ENCODE measurements at regions not wholly inside any gene's neighbourhood (a gene's known extent, or its start where the extent isn't known, plus 50 kb on each side); places are given as distances from the start of the nearest gene placed in this dataset.
"Not testable (repeated sequence)": the region's sequence is repeated elsewhere in the genome, so short reads cannot be mapped to it uniquely, and the experiment has no call there.

DNA sequence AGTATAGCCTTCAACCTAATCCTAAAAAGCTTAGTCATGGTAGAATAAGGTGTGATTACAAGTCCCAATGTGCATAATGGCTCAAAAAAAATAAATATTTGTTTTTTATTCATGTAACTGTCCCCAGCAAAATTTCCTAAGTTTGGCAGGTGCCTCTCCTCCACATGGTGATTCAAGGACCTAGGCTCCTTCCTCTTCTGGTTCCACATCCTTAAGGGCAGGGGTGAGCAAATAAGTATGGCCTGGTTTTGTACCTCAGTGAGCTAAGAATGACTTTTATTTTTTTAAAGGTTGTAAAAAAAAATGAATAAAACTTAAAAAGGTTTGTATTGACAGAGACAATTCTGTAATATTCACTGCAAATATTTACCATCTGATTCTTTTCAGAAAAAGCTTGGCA is 343.5 kb upstream of the UBE2E2 start:
- TF ChIP-seq, protein P1, sequence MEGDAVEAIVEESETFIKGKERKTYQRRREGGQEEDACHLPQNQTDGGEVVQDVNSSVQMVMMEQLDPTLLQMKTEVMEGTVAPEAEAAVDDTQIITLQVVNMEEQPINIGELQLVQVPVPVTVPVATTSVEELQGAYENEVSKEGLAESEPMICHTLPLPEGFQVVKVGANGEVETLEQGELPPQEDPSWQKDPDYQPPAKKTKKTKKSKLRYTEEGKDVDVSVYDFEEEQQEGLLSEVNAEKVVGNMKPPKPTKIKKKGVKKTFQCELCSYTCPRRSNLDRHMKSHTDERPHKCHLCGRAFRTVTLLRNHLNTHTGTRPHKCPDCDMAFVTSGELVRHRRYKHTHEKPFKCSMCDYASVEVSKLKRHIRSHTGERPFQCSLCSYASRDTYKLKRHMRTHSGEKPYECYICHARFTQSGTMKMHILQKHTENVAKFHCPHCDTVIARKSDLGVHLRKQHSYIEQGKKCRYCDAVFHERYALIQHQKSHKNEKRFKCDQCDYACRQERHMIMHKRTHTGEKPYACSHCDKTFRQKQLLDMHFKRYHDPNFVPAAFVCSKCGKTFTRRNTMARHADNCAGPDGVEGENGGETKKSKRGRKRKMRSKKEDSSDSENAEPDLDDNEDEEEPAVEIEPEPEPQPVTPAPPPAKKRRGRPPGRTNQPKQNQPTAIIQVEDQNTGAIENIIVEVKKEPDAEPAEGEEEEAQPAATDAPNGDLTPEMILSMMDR (IDR thresholded peaks at IDR 0.05) = no peak
- Histone ChIP-seq H3K27ac (no peak overlapping the region), H3K27me3 (no peaks in the 10 kb centered on the region), H3K4me3 (no peak overlapping the region), H3K9me3 (no peaks in the 10 kb centered on the region), H3K36me3 (no peaks in the 10 kb centered on the region), H3K4me1 (no peaks in the 10 kb centered on the region)
- DNase-seq (ENCODE audit: low spot score) = no peak

DNA sequence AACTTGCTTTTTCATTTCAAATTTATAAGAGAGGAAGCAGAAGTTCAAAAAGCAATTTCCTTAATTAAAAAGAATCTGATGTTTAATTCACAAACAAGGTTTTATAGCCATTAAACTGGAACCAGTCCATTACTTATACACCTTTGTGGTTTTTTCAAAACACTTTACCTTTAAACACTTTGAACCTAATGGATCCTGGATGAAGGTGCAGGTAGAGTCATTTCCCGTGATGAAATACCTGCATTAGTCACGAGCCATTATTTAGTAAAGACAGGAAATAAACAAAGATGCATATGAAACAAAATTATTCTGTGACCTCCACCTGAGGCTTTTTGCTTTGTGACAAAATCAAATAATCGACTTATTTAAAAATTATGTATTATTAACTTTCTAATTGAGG is 341.7 kb upstream of the UBE2E2 start:
- Histone ChIP-seq H3K4me1 (no peaks in the 10 kb centered on the region), H3K27me3 (no peaks in the 10 kb centered on the region), H3K27ac (no peak overlapping the region), H3K9me3 (no peaks in the 10 kb centered on the region), H3K36me3 (no peaks in the 10 kb centered on the region), H3K4me3 (no peak overlapping the region)
- TF ChIP-seq, protein P1 (IDR thresholded peaks at IDR 0.05) = no peak
- no peak for DNase-seq (ENCODE audit: low spot score)

DNA sequence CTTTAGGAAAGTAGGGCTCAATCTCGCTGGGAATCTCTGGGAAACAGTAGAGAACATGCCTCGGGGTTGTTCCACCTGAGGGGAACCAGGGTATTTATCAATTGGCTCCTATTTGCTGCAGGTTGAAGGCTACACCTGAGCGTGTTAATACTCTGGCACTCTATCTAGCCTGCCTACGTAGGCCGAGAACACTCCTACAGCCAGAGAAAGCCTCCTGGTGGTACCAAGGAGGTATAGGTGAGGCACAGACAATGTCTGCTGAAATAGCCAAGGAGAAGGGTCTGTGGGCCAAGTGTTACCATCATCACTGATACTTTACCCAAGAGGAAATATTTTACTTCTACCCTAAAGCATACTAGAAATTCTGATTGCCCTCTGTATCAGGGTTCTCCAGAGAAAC is 341.0 kb upstream of the UBE2E2 start:
- Histone ChIP-seq H3K4me3 (no peak overlapping the region), H3K36me3 (no peaks in the 10 kb centered on the region), H3K9me3 (no peaks in the 10 kb centered on the region), H3K27me3 (no peaks in the 10 kb centered on the region), H3K4me1 (no peaks in the 10 kb centered on the region), H3K27ac (no peak overlapping the region)
- no peak for DNase-seq (ENCODE audit: low spot score)
- TF ChIP-seq, protein P1 (IDR thresholded peaks at IDR 0.05) = no peak

DNA sequence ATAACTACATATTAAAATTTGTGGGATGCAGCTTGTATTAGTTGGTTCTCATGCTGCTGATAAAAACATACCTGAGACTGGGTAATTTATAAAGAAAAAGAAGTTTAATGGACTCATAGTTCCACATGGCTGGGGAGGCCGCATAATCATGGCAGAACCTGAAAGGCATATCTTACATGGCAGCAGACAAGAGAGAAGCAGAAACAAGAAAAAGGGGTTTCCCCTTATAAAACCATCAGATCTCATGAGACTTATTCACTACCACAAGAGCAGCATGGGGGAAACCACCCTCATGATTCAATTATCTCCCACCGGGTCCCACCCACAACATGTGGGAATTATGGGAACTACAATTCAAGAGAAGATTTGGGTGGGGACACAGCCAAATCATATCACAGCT is 320.3 kb upstream of the UBE2E2 start:
- H3K27ac ChIP-seq; DNase-seq (ENCODE audit: low spot score); H3K4me1 ChIP-seq; H3K9me3 ChIP-seq; H3K4me3 ChIP-seq; H3K27me3 ChIP-seq; H3K36me3 ChIP-seq: not testable (repeated sequence)

DNA sequence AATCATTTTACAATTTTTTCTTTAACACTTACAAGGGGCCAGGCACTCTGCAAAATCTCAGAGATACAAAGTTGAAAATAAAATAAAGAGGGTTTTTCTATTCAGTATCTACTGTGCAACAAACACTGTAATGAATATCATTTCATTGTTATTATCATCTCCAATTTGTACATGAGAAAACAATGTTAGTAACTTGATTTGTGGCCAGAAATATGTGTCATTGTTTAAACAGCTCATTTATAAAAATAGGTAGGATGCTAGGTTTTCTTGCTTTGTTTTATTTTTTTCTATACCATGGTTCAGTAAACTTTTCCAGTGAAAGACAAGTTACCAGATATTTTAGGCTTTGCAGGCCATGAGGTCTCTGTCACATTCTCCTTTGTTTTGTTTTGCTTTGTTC is 318.1 kb upstream of the UBE2E2 start:
- H3K4me1 ChIP-seq = no peaks in the 10 kb centered on the region
- no peaks in the 10 kb centered on the region for H3K9me3 ChIP-seq
- H3K4me3 ChIP-seq = no peak overlapping the region
- H3K36me3 ChIP-seq = no peaks in the 10 kb centered on the region
- H3K27me3 ChIP-seq = no peaks in the 10 kb centered on the region
- DNase-seq (ENCODE audit: low spot score) = no peak
- no peak overlapping the region for H3K27ac ChIP-seq
- TF ChIP-seq, protein P1 (IDR thresholded peaks at IDR 0.05) = no peak

DNA sequence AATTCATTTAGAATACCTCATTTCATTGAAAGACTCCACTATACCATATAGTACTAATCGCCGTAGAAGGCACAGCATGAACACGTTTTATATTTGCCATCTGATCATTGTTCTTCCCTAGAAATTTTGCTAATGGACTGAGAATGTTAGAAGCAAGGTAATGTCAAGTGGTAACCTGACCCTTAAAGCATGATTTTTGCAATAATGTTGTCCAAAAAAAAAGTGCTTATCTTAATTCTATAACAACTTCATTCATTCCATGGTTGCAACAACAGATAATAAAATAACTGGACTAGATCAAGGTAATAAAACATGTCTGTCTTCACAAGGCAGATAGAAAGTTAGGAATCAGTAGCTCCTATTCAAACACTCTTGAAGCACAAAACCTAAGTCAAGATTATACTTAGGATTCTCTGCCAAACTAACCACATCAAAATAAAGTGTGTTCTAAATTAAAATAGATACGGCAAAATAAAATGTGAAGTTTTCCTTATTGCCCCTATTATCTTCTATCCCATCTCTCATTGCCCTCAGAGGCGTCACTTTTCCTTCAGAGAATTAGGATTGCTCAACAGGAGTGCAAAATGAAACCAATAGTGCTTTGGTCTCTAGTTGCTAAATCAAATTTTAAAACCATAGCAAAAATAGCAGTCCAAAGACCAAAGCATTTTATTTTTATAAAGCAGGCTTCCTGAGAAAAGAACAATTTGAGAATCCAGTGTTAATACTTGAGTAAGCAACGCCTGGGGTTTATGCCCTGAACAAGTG is 317.4 kb upstream of the UBE2E2 start:
- H3K27ac ChIP-seq = no peak overlapping the region
- H3K27me3 ChIP-seq = no peaks in the 10 kb centered on the region
- DNase-seq (ENCODE audit: low spot score) = no peak
- H3K4me1 ChIP-seq = no peaks in the 10 kb centered on the region
- no peaks in the 10 kb centered on the region for H3K36me3 ChIP-seq
- no peaks in the 10 kb centered on the region for H3K9me3 ChIP-seq
- no peak overlapping the region for H3K4me3 ChIP-seq
- TF ChIP-seq, protein P1 (IDR thresholded peaks at IDR 0.05) = no peak
